GM21576 (cell line): ENCODE measurements at regions not wholly inside any gene's neighbourhood (a gene's known extent, or its start where the extent isn't known, plus 50 kb on each side); places are given as distances from the start of the nearest gene placed in this dataset.

Experiments used
- ATAC-seq: cut with Tn5 transposase; IDR thresholded peaks from one replicate; pipeline ENCODE4 v1.9.1; 2021; ENCODE audit warnings: mild to moderate bottlenecking, moderate library complexity; ENCODE audit not compliant: unreplicated experiment

DNA sequence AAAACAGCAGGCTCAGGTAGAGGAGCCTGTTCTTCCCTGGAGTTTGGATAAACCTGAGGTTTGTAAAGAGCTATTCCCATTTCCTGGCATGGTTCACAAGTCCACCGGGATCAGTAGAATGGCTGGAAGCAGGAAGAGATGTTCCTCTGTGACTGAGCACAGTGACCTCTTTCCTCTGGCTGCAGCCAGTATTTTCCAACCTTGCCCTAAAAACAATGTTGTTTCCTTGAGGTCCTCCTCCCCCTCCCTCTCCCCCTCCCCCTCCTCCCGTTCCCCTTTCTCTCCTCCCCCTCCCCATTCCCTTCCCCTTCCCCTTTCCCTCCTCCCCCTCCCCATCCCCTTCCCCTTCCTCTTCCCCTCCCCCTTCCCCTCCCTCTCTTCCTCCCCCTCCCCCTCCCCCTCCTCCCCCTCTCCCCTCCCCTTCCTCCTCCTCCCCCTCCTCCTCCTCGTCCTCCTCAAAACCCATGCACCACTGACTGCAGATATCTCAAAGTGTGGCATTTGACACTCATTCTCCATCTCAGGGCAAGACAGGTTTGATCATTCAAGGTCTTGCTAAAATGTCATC, 58.9 kb upstream of the MON1B start:
- no peak for ATAC-seq

DNA sequence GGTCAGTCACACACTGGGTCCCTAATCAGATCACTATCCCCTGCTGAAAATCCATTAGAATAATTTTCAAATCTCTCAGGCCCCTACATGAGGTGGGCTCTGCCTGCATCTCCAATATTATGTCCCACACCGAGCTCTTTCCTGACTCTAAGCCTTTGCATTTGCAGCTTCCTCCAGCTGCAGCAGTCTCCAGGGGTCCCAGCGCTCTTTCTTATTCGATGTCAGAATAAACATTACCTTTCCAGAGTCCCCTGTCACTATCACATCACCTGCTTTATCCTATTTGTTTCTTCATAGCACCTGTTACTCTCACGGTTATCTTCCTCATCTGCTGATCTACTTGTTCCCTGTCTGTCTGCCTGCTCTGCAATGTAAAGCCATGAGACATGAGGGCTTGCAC, 57.3 kb upstream of the MON1B start:
- no peak for ATAC-seq

- ATAC-seq = no peak
Measured at GRCh38 chr16:77137045-77137444, 53.9 kb upstream of the MON1B start.
